Gastrocnemius medialis (tissue), 4 donors: ENCODE measurements at regions not wholly inside any gene's neighbourhood (a gene's known extent, or its start where the extent isn't known, plus 50 kb on each side); places are given as distances from the start of the nearest gene placed in this dataset.

Experiments used
- ATAC-seq, 2 donors: fragments of 150-250 bp; one replicate each; pipeline ENCODE4 v1.9.1; 2016
- DNase-seq, 2 donors: peaks; one replicate each; pipeline ENCODE4 v3.0.0-alpha.2; 2019
- H3K27ac ChIP-seq, 4 donors: fragments of 200-600 bp; sonication (generic); 1 replicate in 1 of 4; 2 replicates in 3 of 4; pipeline ENCODE4 v1.5.1; 2016 to 2018; ENCODE audit warnings: mild to moderate bottlenecking in 2 of 4, moderate library complexity in 1 of 4
- H3K27me3 ChIP-seq, 3 donors: fragments of 200-600 bp; sonication (generic) in 2 of 3; 1 replicate in 1 of 3; 2 replicates in 2 of 3; pipeline versions ENCODE4 v1.5.1 to v1.6.0; 2016 to 2019; ENCODE audit warnings: mild to moderate bottlenecking in 1 of 3, moderate library complexity in 1 of 3
- H3K36me3 ChIP-seq, 2 donors: fragments of 200-600 bp; sonication (generic) in 1 of 2; one replicate each; pipeline ENCODE4 v1.5.1; 2017 to 2018
- H3K4me1 ChIP-seq, 2 donors: fragments of 200-600 bp; sonication (generic) in 1 of 2; one replicate each; pipeline ENCODE4 v1.5.1; 2016 to 2017; ENCODE audit warnings: mild to moderate bottlenecking in 2 of 2
- H3K4me3 ChIP-seq, 4 donors: fragments of 200-600 bp; sonication (generic) in 3 of 4; 1 replicate in 1 of 4; 2 replicates in 3 of 4; pipeline ENCODE4 v1.5.1; 2016 to 2019; ENCODE audit warnings: mild to moderate bottlenecking in 2 of 4
- H3K9me3 ChIP-seq, 3 donors: fragments of 200-600 bp; sonication (generic) in 2 of 3; 1 replicate in 1 of 3; 2 replicates in 2 of 3; pipeline ENCODE4 v1.5.1; 2016 to 2019
- CTCF ChIP-seq, 5 experiments: fragments of 450-650 bp in 3 of 5; fragments of 200-600 bp in 2 of 5; sonication (generic) in 2 of 5; IDR thresholded peaks in 4 of 5; conservative IDR thresholded peaks in 1 of 5; 1 replicate in 4 of 5; 2 replicates in 1 of 5; pipeline ENCODE4 v1.5.1; 2016 to 2019; ENCODE audit warnings: antibody characterized with exemption in 5 of 5, mild to moderate bottlenecking in 3 of 5, moderate library complexity in 3 of 5
- POLR2A ChIP-seq, 2 donors: fragments of 450-650 bp; IDR thresholded peaks; one replicate each; pipeline ENCODE4 v1.6.1; 2017; ENCODE audit warnings: antibody characterized with exemption in 2 of 2, mild to moderate bottlenecking in 2 of 2, moderate library complexity in 2 of 2
- in situ Hi-C, 4 donors: fragments of 200-750 bp; cut with MboI; loops; one replicate each; pipeline versions ENCODE4 v1.15.0 to v1.8.0; 2017; ENCODE audit warnings: low sequenced_read_pairs in 4 of 4
- intact Hi-C: fragments of 100-400 bp; cut with DNase I; formaldehyde crosslinking; loops from one replicate; pipeline ENCODE4 v1.15.1; 2023; ENCODE audit warnings: low total_unique reads

- Histone ChIP-seq H3K9me3 (no peaks in the 10 kb centered on the region), H3K4me3 (no peak overlapping the region), H3K4me1 (no peaks in the 10 kb centered on the region), H3K27ac (no peak overlapping the region), H3K27me3 (no peaks in the 10 kb centered on the region), H3K36me3 (no peaks in the 10 kb centered on the region)
- no peak for DNase-seq
- in situ Hi-C loops (loop anchor here in 1 of 4 donors (25.0 kb wide), 1 partner anchor 195 kb away; the partner anchor contains the start of gene EFNB1), intact Hi-C loops (no loop called here)
- no peak for ATAC-seq
- no peak for TF ChIP-seq POLR2A (IDR thresholded peaks at IDR 0.05)
- no peak for TF ChIP-seq CTCF (IDR thresholded peaks at IDR 0.05 in 4 of 5, conservative IDR thresholded peaks at IDR 0.05 in 1 of 5)
Observed at GRCh38 chrX:69031971-69032391, 133.3 kb downstream of the PJA1 start.

- in situ Hi-C loops (loop anchor here in 1 of 4 donors (25.0 kb wide), 1 partner anchor 194 kb away; the partner anchor contains the start of gene EFNB1), intact Hi-C loops (no loop called here)
- H3K27me3 ChIP-seq, result no peaks in the 10 kb centered on the region
- H3K4me1 ChIP-seq, result no peaks in the 10 kb centered on the region
- DNase-seq (no peak), ATAC-seq (no peak)
- no peak overlapping the region for H3K4me3 ChIP-seq
- no peak overlapping the region for H3K27ac ChIP-seq
- no peaks in the 10 kb centered on the region for H3K9me3 ChIP-seq
- no peaks in the 10 kb centered on the region for H3K36me3 ChIP-seq
- TF ChIP-seq POLR2A (IDR thresholded peaks at IDR 0.05) (no peak), CTCF (IDR thresholded peaks at IDR 0.05 in 4 of 5, conservative IDR thresholded peaks at IDR 0.05 in 1 of 5) (no peak)
Observed at GRCh38 chrX:69031181-69031580, 134.1 kb downstream of the PJA1 start.

GRCh38 chrX:69029771-69030170 is 135.5 kb downstream of the PJA1 start:
- in situ Hi-C loops (loop anchor here in 1 of 4 donors (25.0 kb wide), 1 partner anchor 192 kb away; the partner anchor contains the start of gene EFNB1), intact Hi-C loops (no loop called here)
- H3K4me1 ChIP-seq, result no peaks in the 10 kb centered on the region

GRCh38 chrX:69028761-69029120 is 136.5 kb downstream of the PJA1 start:
- intact Hi-C loops (no loop called here), in situ Hi-C loops (loop anchor here in 1 of 4 donors (25.0 kb wide), 1 partner anchor 191 kb away; the partner anchor contains the start of gene EFNB1)
- Histone ChIP-seq H3K4me3 (no peak overlapping the region), H3K4me1 (no peaks in the 10 kb centered on the region), H3K36me3 (no peaks in the 10 kb centered on the region), H3K27me3 (no peaks in the 10 kb centered on the region), H3K9me3 (no peaks in the 10 kb centered on the region), H3K27ac (no peak overlapping the region)
- DNase-seq (no peak), ATAC-seq (no peak)
- TF ChIP-seq CTCF (IDR thresholded peaks at IDR 0.05 in 4 of 5, conservative IDR thresholded peaks at IDR 0.05 in 1 of 5), result no peak
- TF ChIP-seq POLR2A (IDR thresholded peaks at IDR 0.05), result no peak

More at GRCh38 chrX:69029771-69030170, 135.5 kb downstream of the PJA1 start:
- no peak for DNase-seq
- Histone ChIP-seq H3K9me3 (no peaks in the 10 kb centered on the region), H3K36me3 (no peaks in the 10 kb centered on the region), H3K27ac (no peak overlapping the region), H3K27me3 (no peaks in the 10 kb centered on the region), H3K4me3 (no peak overlapping the region)
- ATAC-seq, result no peak
- TF ChIP-seq POLR2A (IDR thresholded peaks at IDR 0.05), result no peak
- no peak for TF ChIP-seq CTCF (IDR thresholded peaks at IDR 0.05 in 4 of 5, conservative IDR thresholded peaks at IDR 0.05 in 1 of 5)
